ENCODE measurements at regions not wholly inside any gene's neighbourhood (a gene's known extent, or its start where the extent isn't known, plus 50 kb on each side); places are given as distances from the start of the nearest gene placed in this dataset.

GRCh38 chr4:189022440-189023035, 883.3 kb downstream of the TRIML1 start:
- Histone ChIP-seq H3K36me3 (ENCODE audit: insufficient read depth, low read length) (no peaks in the 10 kb centered on the region; the same call in 1 of the 2 replicates), H3K9ac (ENCODE audit: low read depth, low read length) (no peak overlapping the region), H3K4me1 (ENCODE audit: insufficient read depth, low read length) (peaks cover 17% of the 10 kb centered on the region), H3K9me3 (ENCODE audit: control insufficient read depth, insufficient read depth, low read length) (no peaks in the 10 kb centered on the region)

DNA sequence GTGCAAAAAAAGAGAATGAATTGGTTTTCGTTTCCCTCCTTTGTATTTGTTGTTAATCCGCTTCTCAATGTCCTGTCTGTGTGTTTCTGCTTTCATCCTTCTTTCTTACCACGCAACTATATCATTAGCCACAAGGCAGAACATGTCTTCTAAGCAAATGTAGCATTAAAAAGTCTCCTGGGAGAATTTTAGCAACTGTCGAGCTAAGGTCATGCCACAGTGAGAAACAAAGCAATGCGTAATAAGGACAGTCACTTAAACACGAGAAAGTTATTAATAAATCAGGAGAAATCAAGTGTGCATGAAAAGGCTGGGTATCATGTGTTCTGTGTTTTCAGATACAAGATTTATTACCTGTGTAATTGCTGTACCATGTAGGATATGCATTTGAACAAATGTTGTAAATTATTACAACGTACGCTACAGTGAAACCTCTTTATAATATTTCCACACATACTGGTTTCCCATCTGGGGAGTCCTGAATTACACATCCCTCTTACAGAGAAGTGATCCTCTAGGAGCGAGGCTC, 890.8 kb downstream of the TRIML1 start:
- no peaks in the 10 kb centered on the region for H3K4me1 ChIP-seq (ENCODE audit: insufficient read depth, low read length)
- no peaks in the 10 kb centered on the region; the same call in 1 of the 2 replicates for H3K36me3 ChIP-seq (ENCODE audit: insufficient read depth, low read length)
- H3K9ac ChIP-seq (ENCODE audit: low read depth, low read length): no peak overlapping the region
- H3K9me3 ChIP-seq (ENCODE audit: control insufficient read depth, insufficient read depth, low read length): no peaks in the 10 kb centered on the region

- H3K9me3 ChIP-seq (ENCODE audit: control insufficient read depth, insufficient read depth, low read length): no peaks in the 10 kb centered on the region
- no peaks in the 10 kb centered on the region for H3K4me1 ChIP-seq (ENCODE audit: insufficient read depth, low read length)
- no peaks in the 10 kb centered on the region for H3K36me3 ChIP-seq (ENCODE audit: insufficient read depth, low read length)
- H3K9ac ChIP-seq (ENCODE audit: low read depth, low read length): no peak overlapping the region
Observed at GRCh38 chr4:189032606-189033338, 893.5 kb downstream of the TRIML1 start.

- Histone ChIP-seq H3K9me3 (ENCODE audit: control insufficient read depth, insufficient read depth, low read length) (no peaks in the 10 kb centered on the region), H3K9ac (ENCODE audit: low read depth, low read length) (no peak overlapping the region), H3K36me3 (ENCODE audit: insufficient read depth, low read length) (no peaks in the 10 kb centered on the region), H3K4me1 (ENCODE audit: insufficient read depth, low read length) (no peaks in the 10 kb centered on the region)
Observed at GRCh38 chr4:189033801-189034347, 894.6 kb downstream of the TRIML1 start.

- Histone ChIP-seq H3K9me3 (ENCODE audit: control insufficient read depth, insufficient read depth, low read length) (no peaks in the 10 kb centered on the region), H3K36me3 (ENCODE audit: insufficient read depth, low read length) (no peaks in the 10 kb centered on the region), H3K9ac (ENCODE audit: low read depth, low read length) (no peak overlapping the region), H3K4me1 (ENCODE audit: insufficient read depth, low read length) (no peaks in the 10 kb centered on the region)
Observed at GRCh38 chr4:189035091-189035490, 895.9 kb downstream of the TRIML1 start.

DNA sequence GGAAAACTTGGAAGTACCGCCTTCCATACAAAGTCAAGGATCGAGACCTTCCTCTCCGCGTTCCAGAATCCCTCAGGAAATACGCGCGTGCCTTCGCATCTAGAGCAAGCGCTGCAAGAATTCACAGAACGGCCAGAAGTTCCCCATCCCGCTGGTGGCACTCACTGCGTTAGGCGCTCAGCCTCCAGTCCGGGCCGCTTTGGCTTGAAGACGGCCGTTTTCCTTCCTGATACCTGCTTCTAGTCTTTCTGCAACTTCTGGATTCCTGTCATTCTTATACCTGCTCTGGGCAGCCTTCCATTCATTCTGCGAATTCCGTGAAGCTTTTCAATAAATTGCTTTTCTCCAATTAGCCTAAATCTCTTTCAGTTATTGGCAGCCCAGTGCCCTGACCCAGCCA, 896.4 kb downstream of the TRIML1 start:
- no peaks in the 10 kb centered on the region for H3K9me3 ChIP-seq (ENCODE audit: control insufficient read depth, insufficient read depth, low read length)
- H3K9ac ChIP-seq (ENCODE audit: low read depth, low read length): no peak overlapping the region
- H3K36me3 ChIP-seq (ENCODE audit: insufficient read depth, low read length): no peaks in the 10 kb centered on the region
- H3K4me1 ChIP-seq (ENCODE audit: insufficient read depth, low read length): no peaks in the 10 kb centered on the region

DNA sequence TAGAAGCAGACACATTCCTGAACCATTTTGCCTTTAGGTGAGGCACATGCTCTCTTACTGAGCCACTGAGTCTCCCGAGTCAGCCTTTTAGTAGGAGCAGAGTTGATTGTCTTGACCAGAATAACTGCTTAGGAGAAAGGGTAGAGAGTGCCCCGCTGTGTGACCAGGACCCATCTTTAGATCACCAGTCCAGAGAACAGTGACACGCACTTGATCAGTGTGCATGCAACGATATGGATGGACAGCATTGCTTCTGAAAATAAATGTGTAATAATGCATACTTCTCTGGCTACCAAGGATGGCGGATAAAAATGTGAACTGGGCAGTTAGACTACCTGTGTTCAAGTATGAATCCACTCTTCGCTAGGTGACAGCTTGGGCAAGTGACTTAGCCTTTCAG, 897.7 kb downstream of the TRIML1 start:
- Histone ChIP-seq H3K36me3 (ENCODE audit: insufficient read depth, low read length) (no peaks in the 10 kb centered on the region), H3K4me1 (ENCODE audit: insufficient read depth, low read length) (no peaks in the 10 kb centered on the region), H3K9me3 (ENCODE audit: control insufficient read depth, insufficient read depth, low read length) (no peaks in the 10 kb centered on the region), H3K9ac (ENCODE audit: low read depth, low read length) (no peak overlapping the region)

DNA sequence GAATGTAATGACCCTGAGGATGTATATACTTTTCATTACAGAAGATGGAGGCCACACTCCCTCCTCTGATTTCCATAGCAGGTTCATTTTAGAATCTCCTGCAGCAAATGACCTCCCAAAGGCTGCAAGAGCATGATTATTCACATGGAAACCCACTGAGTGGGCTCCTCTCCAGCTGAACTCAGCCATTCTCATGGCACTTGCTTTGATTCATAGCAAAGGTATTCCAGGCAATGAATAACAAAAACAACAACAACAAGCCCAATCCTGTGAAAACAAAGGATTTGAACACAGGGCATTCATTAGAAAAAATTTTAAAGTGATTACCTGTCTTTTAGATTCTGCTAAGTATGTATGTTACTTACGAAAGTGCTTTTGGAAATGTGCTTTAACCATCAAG, 894.0 kb upstream of the FRG1 start:
- Histone ChIP-seq H3K4me1 (ENCODE audit: insufficient read depth, low read length) (peaks cover 32% of the 10 kb centered on the region), H3K9ac (ENCODE audit: low read depth, low read length) (0 out of 2 replicates have a peak overlapping the region, but pooled peaks have one; percentile 1), H3K36me3 (ENCODE audit: insufficient read depth, low read length) (no peaks in the 10 kb centered on the region), H3K9me3 (ENCODE audit: control insufficient read depth, insufficient read depth, low read length) (no peaks in the 10 kb centered on the region)

- Histone ChIP-seq H3K9ac (ENCODE audit: low read depth, low read length) (no peak overlapping the region), H3K36me3 (ENCODE audit: insufficient read depth, low read length) (no peaks in the 10 kb centered on the region), H3K9me3 (ENCODE audit: control insufficient read depth, insufficient read depth, low read length) (no peaks in the 10 kb centered on the region), H3K4me1 (ENCODE audit: insufficient read depth, low read length) (peaks cover 32% of the 10 kb centered on the region)
Observed at GRCh38 chr4:189048119-189048518, 892.6 kb upstream of the FRG1 start.

DNA sequence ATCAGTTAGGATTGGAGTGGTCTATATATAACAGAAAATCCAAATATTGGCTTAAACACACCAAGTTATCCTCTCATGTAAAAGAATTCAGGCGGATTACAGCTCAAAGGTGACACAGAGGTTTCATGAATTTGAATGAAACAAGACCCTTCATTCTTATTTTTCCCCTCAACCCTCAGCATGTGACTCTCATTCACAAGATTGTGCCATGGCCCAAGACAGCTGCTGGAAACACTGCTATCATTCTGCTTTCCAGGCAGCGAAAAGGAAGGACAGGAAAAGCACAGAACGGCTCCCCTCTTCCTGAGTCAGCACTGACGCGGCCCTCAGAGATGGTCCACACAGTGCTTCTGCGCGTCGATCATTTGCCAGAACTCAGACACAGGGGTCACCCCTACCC, 891.0 kb upstream of the FRG1 start:
- Histone ChIP-seq H3K9ac (ENCODE audit: low read depth, low read length) (no peak overlapping the region), H3K36me3 (ENCODE audit: insufficient read depth, low read length) (no peaks in the 10 kb centered on the region), H3K4me1 (ENCODE audit: insufficient read depth, low read length) (peaks cover 36% of the 10 kb centered on the region), H3K9me3 (ENCODE audit: control insufficient read depth, insufficient read depth, low read length) (no peaks in the 10 kb centered on the region)

DNA sequence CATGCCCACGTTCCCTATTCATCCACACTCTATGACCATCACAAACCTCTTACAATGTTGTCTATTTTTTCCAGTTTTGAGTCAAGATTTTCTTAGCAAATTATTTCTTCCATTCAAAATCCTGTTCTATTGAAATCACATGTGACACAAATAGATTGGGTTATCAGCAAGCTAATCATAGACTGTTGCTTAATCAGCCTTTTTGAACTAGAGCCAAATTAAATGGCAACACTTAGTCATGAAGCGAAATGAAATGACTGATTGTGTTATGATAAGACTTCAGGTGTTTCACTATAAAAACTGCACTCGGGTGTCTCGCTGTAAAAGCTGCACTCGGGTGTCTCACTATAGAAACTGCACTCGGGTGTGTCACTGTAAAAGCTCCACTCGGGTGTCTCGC, 890.0 kb upstream of the FRG1 start:
- H3K9me3 ChIP-seq (ENCODE audit: control insufficient read depth, insufficient read depth, low read length): no peaks in the 10 kb centered on the region
- no peak overlapping the region for H3K9ac ChIP-seq (ENCODE audit: low read depth, low read length)
- H3K4me1 ChIP-seq (ENCODE audit: insufficient read depth, low read length): peaks cover 30% of the 10 kb centered on the region
- H3K36me3 ChIP-seq (ENCODE audit: insufficient read depth, low read length): no peaks in the 10 kb centered on the region

DNA sequence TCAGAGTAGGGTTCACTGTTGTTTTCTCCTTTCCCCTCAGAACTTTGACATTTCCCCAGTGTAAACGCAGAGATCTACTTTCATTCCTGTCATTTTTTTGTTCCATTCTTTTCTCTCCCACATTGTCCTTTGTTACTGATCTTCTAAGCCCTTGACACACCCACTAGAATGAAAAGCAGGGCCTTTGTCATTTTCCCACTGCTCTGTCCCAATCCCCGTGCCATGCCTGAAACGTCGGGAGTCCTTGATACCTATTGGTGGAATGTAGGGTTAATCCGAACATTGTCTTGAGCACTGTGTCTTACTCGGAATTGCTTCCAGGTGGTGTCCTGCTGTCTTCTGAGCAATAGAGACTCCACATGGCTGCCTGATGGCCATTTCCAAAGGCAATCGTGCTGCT, 887.1 kb upstream of the FRG1 start:
- Histone ChIP-seq H3K9me3 (ENCODE audit: control insufficient read depth, insufficient read depth, low read length) (no peaks in the 10 kb centered on the region), H3K4me1 (ENCODE audit: insufficient read depth, low read length) (peaks cover 10% of the 10 kb centered on the region), H3K36me3 (ENCODE audit: insufficient read depth, low read length) (no peaks in the 10 kb centered on the region), H3K9ac (ENCODE audit: low read depth, low read length) (no peak overlapping the region)

- H3K9ac ChIP-seq (ENCODE audit: low read depth, low read length): no peak overlapping the region
Observed at GRCh38 chr4:189060104-189060503, 880.6 kb upstream of the FRG1 start.

DNA sequence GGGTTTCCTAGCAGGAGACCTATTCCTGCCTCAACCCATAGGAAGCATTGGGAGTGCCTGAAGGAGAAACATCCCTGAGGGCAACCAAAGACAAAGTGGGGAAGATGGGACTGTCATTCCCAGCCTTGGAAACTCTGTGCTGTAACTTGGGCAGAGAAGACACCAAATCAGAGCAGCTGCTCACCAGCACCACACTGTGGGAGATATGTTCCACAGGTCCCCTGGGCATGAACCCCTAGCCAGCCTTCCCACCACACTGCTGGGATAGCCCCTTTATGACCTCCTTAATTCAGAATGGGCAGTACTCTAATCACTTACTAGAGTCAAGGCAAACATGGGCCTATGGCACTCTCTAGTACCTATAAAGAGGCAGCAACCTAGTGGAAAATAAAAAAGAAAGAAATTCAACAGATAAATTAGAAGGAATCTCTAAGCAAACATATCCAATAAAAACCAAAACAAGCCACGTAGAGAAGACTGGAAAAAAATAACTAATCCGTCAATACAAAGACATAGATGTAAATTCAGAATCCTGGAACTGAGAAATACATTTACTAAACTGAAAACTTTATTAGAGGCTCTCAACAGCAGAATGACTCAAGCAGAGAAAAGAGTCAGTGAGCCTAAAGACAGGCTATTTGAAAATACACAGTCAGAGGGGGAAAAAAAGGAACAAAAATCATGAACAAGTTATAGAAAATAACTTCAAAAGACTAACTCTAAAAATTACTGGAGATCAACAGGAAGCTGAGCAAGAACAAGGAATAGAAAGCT, 878.4 kb upstream of the FRG1 start:
- H3K4me1 ChIP-seq (ENCODE audit: insufficient read depth, low read length): peaks cover 18% of the 10 kb centered on the region

More at GRCh38 chr4:189060104-189060503, 880.6 kb upstream of the FRG1 start:
- peaks cover 18% of the 10 kb centered on the region for H3K4me1 ChIP-seq (ENCODE audit: insufficient read depth, low read length)
- no peaks in the 10 kb centered on the region for H3K36me3 ChIP-seq (ENCODE audit: insufficient read depth, low read length)
- no peaks in the 10 kb centered on the region for H3K9me3 ChIP-seq (ENCODE audit: control insufficient read depth, insufficient read depth, low read length)

More for the DNA sequence above, 878.4 kb upstream of the FRG1 start:
- Histone ChIP-seq H3K9me3 (ENCODE audit: control insufficient read depth, insufficient read depth, low read length) (no peaks in the 10 kb centered on the region), H3K9ac (ENCODE audit: low read depth, low read length) (no peak overlapping the region), H3K36me3 (ENCODE audit: insufficient read depth, low read length) (no peaks in the 10 kb centered on the region)
